Heart left ventricle (tissue), 16 donors: ENCODE measurements at regions not wholly inside any gene's neighbourhood (a gene's known extent, or its start where the extent isn't known, plus 50 kb on each side); places are given as distances from the start of the nearest gene placed in this dataset.

ENCODE experiments used
- ATAC-seq, 4 donors: fragments of 200-7000 bp; cut with Tn5 transposase; one replicate each; pipeline ENCODE4 v1.9.1; 2020 to 2022; ENCODE audit warnings: moderate library complexity in 4 of 4, mild to moderate bottlenecking in 3 of 4, moderate number of reproducible peaks in 1 of 4
- DNase-seq, 5 donors: peaks; one replicate each; pipeline ENCODE4 v3.0.0-alpha.2; 2020
- H3K27ac ChIP-seq, 12 donors: fragments of 200-600 bp; sonication (generic) in 4 of 12; one replicate each; pipeline versions ENCODE4 v1.5.0 to v1.8.0; 2016 to 2022; ENCODE audit warnings: mild to moderate bottlenecking in 2 of 12
- H3K27me3 ChIP-seq, 9 donors: fragments of 200-600 bp; sonication (generic) in 2 of 9; one replicate each; pipeline versions ENCODE4 v1.5.1 to v1.8.0; 2016 to 2022; ENCODE audit warnings: mild to moderate bottlenecking in 3 of 9
- H3K36me3 ChIP-seq, 9 donors: fragments of 200-600 bp; sonication (generic) in 2 of 9; one replicate each; pipeline versions ENCODE4 v1.5.0 to v1.8.0; 2018 to 2022; ENCODE audit warnings: mild to moderate bottlenecking in 2 of 9
- H3K4me1 ChIP-seq, 12 donors: fragments of 200-600 bp; sonication (generic) in 4 of 12; one replicate each; pipeline versions ENCODE4 v1.5.0 to v1.8.0; 2016 to 2022; ENCODE audit warnings: mild to moderate bottlenecking in 3 of 12
- H3K4me3 ChIP-seq, 12 donors: fragments of 200-600 bp; sonication (generic) in 4 of 12; one replicate each; pipeline versions ENCODE4 v1.5.0 to v1.8.0; 2017 to 2022; ENCODE audit warnings: mild to moderate bottlenecking in 9 of 12, moderate library complexity in 4 of 12
- H3K9me3 ChIP-seq, 12 donors: fragments of 200-600 bp; sonication (generic) in 4 of 12; one replicate each; pipeline versions ENCODE4 v1.5.0 to v1.8.0; 2016 to 2022; ENCODE audit warnings: mild to moderate bottlenecking in 1 of 12
- POLR2A ChIP-seq, 2 donors: fragments of 450-650 bp; IDR thresholded peaks; one replicate each; pipeline ENCODE4 v1.6.1; 2017; ENCODE audit warnings: antibody characterized with exemption in 2 of 2, mild to moderate bottlenecking in 2 of 2, moderate library complexity in 2 of 2
- WGBS, 4 donors: extraction: QIAGEN DNeasy Blood & Tissue Kit in 2 of 4; methylation state at CpG; one replicate each; pipeline versions ENCODE4 v1.1.5 to v1.1.7; 2013 to 2018; 5-methylcytosine and 5-hydroxymethylcytosine counted together
- intact Hi-C, 10 donors: fragments of 100-400 bp; cut with DNase I; formaldehyde crosslinking; loops; one replicate each; pipeline versions ENCODE4 v1.11.1 to v1.14.2; 2022
- TF ChIP-seq, protein P1 (sequence below), 12 donors: fragments of 200-600 bp; sonication (generic) in 4 of 12; IDR thresholded peaks; one replicate each; pipeline versions ENCODE4 v1.5.0 to v1.8.0; 2018 to 2022; ENCODE audit warnings: antibody characterized with exemption in 12 of 12, mild to moderate bottlenecking in 5 of 12
- donor health status: ischemic (EF 13 %, LVEDD 7.1; RV severe dilation, severe dysfunction).
- donor health status: healthy with polysubstance abuse.
- donor health status: DM: no; HTN: yes; CAD: no.
- donor health status: DM: no; HTN: no; CAD: no.
- donor health status: ischemic (EF 25% LVEDD 6.9; RV normal size, moderate dysfunction).
- donor health status: ischemic (EF 25% LVEDD 5.7; RV mildly dilated, moderate dysfunction).
- donor health status: healthy.
- donor health status: DM: yes; HTN: yes; CAD: no.
- donor health status: ischemic (EF 35%, LVEDD 5.7; RV mildly dilated, moderate dysfunction).
- donor health status: nonischemic (EF 11% LVEDD 7.7; RV severe dilation, severe dysfunction).
- donor health status: DM: yes; HTN: yes; CAD: no.
- donor health status: PGD.
- donor health status: ischemic (EF 29% LVEDD 5.4; RV normal size, mild dysfunction).
- donor health status: nonischemic (EF 23%, LVEDD 6.1; RV moderate dilation, normal function).

DNA sequence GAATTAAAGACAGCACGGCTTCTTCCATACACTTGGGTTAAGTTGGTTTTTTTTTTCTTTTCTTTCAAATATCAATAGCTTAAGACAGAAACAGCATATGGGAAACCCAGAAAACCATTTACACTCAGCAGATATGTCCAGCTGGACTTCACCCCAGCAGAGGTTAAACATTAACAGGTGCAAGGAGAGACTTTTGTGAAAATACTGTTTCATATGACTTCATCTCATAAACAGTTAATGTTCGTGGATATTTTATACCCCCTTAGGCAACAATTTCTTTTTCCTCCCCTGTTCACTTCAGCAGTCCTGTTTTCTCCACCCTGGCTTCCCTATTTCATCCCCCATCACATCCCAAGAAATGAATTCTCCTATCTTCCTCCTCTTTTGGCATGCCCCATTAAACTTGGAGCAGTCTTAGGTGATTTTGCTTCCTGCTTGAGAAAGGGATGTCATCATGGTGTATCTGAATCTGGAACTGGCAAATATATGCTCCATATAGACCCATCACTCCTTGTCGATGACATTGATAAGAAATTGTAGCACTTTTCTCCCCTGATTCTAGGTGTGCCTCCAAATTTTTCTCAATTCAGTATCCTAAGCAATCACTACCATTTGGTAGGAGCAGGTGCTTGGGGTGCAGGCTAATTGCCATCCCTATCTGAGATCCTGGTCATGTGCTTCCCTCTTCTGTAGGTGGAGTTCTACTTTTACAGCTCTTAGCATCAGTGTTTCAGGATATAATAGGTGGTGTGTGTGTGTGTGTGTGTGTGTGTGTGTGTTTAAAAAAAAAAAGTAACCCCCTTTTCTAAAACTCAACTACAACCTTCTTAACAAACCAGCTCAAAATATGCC, 67.9 kb downstream of the BMP4 start:
- intact Hi-C loops = loop anchor here in 1 of 10 donors (10.0 kb wide), 1 partner anchor 344 kb away; no protein-coding TSS in a partner anchor
- no peak overlapping the region for H3K27ac ChIP-seq
- 90 to 95% (median 93%) methylated on average over 3 of the region's 3 CpGs for WGBS, 4 donors
- no peaks in the 10 kb centered on the region for H3K36me3 ChIP-seq
- ATAC-seq = no peak
- H3K27me3 ChIP-seq = no peaks in the 10 kb centered on the region
- peaks cover 0 to 32% (median 7%) of the 10 kb centered on the region in 12 donors for H3K4me1 ChIP-seq
- TF ChIP-seq, protein P1, sequence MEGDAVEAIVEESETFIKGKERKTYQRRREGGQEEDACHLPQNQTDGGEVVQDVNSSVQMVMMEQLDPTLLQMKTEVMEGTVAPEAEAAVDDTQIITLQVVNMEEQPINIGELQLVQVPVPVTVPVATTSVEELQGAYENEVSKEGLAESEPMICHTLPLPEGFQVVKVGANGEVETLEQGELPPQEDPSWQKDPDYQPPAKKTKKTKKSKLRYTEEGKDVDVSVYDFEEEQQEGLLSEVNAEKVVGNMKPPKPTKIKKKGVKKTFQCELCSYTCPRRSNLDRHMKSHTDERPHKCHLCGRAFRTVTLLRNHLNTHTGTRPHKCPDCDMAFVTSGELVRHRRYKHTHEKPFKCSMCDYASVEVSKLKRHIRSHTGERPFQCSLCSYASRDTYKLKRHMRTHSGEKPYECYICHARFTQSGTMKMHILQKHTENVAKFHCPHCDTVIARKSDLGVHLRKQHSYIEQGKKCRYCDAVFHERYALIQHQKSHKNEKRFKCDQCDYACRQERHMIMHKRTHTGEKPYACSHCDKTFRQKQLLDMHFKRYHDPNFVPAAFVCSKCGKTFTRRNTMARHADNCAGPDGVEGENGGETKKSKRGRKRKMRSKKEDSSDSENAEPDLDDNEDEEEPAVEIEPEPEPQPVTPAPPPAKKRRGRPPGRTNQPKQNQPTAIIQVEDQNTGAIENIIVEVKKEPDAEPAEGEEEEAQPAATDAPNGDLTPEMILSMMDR (IDR thresholded peaks at IDR 0.05) = no peak
- TF ChIP-seq POLR2A (IDR thresholded peaks at IDR 0.05) = no peak
- no peaks in the 10 kb centered on the region for H3K9me3 ChIP-seq
- no peak for DNase-seq
- H3K4me3 ChIP-seq = no peak overlapping the region

DNA sequence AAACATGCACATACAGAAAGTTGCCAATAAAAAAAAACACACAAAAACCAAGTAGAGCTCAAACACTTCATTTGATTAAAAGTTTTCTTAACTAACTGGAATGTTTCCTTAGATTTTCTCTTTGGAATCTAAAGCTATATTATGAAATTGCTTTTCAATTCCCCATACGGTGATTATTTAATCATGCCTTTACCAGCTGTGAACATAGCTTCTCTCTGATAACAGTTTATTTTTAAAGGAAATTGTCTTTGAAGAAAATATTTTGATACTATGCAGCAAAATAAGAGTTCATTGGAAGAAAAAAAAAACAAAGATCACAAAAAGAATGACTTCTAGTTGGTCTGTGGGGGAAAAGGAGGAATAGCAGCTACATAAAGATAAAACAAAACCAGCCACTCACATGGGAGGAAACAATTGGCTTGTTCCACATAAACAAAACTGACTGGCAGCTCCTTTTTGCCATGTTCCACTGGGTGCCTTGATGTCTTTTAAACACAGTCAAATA, 71.4 kb downstream of the BMP4 start:
- peaks cover 0 to 42% (median 5%) of the 10 kb centered on the region in 12 donors for H3K4me1 ChIP-seq
- H3K4me3 ChIP-seq = no peak overlapping the region
- no peak for ATAC-seq
- H3K27me3 ChIP-seq = no peaks in the 10 kb centered on the region
- H3K9me3 ChIP-seq = no peaks in the 10 kb centered on the region
- DNase-seq = no peak
- H3K36me3 ChIP-seq = no peaks in the 10 kb centered on the region
- no peak overlapping the region for H3K27ac ChIP-seq
- 48 to 64% (median 61%) methylated on average over 1 of the region's 1 CpG for WGBS, 4 donors
- intact Hi-C loops = loop anchor here in 1 of 10 donors (10.0 kb wide), 1 partner anchor 340 kb away; no protein-coding TSS in a partner anchor
- no peak for TF ChIP-seq POLR2A (IDR thresholded peaks at IDR 0.05)
- TF ChIP-seq, protein P1 (IDR thresholded peaks at IDR 0.05) = no peak

DNA sequence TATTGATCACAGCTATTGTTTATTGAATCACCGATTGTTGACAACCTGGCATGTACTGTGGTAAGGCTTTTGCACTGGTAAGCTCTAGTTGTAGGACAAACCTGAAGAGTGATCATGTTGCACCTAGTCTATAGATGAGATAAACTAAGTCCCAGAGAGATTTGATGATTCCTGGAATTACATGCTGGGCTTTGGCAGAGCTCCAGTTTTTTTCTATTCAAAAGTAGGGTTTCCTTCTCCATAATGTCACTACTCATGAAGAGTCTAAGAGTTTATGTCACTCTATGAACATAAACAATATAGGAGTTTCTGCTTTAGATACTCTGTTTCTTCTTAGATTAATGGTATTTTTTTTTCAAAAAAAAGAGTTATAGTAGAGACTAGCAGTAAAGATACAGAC, 72.0 kb downstream of the BMP4 start:
- Histone ChIP-seq H3K36me3 (no peaks in the 10 kb centered on the region), H3K4me1 (peaks cover 0 to 37% (median 6%) of the 10 kb centered on the region in 12 donors), H3K4me3 (no peak overlapping the region), H3K27me3 (no peaks in the 10 kb centered on the region), H3K27ac (no peak overlapping the region), H3K9me3 (no peaks in the 10 kb centered on the region)
- DNase-seq = no peak
- WGBS, 4 donors = 93 to 100% (median 94%) methylated on average over 1 of the region's 1 CpG
- TF ChIP-seq, protein P1 (IDR thresholded peaks at IDR 0.05) = no peak
- TF ChIP-seq POLR2A (IDR thresholded peaks at IDR 0.05) = no peak
- intact Hi-C loops = loop anchor here in 1 of 10 donors (5.0 to 10.0 kb wide), 2 partner anchors 68 to 340 kb away; no protein-coding TSS in a partner anchor
- ATAC-seq = no peak

DNA sequence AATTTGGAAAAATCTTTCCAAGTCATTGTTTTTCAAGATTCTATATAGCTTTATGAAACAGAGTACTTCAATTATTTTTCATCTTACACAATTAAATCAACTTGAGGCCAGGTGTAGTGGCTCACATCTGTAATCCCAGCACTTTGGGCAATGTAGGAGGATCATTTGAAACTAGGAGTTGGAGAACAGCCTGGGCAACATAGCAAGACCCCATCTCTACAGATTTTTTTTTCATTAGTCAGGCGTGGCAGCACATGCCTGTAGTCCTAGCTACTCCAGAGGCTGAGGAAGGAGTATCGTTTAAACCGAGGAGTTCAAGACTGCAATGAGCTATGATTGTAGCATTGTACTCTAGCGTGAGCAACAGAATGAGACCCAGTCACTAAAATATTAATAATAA, 72.9 kb downstream of the BMP4 start:
- H3K36me3 ChIP-seq = no peaks in the 10 kb centered on the region
- no peak overlapping the region for H3K4me3 ChIP-seq
- intact Hi-C loops = loop anchor here in 1 of 10 donors (5.0 to 10.0 kb wide), 2 partner anchors 69 to 339 kb away; no protein-coding TSS in a partner anchor
- no peaks in the 10 kb centered on the region for H3K27me3 ChIP-seq
- DNase-seq (no peak), ATAC-seq (no peak)
- H3K27ac ChIP-seq = no peak overlapping the region
- TF ChIP-seq, protein P1 (IDR thresholded peaks at IDR 0.05) = no peak
- no peak for TF ChIP-seq POLR2A (IDR thresholded peaks at IDR 0.05)
- 94 to 95% (median 95%) methylated on average over 4 of the region's 4 CpGs for WGBS, 4 donors
- H3K9me3 ChIP-seq = no peaks in the 10 kb centered on the region
- peaks cover 0 to 37% (median 6%) of the 10 kb centered on the region in 12 donors for H3K4me1 ChIP-seq
